ENCODE measurements at regions not wholly inside any gene's neighbourhood (a gene's known extent, or its start where the extent isn't known, plus 50 kb on each side); places are given as distances from the start of the nearest gene placed in this dataset.
"Not testable (repeated sequence)": the region's sequence is repeated elsewhere in the genome, so short reads cannot be mapped to it uniquely, and the experiment has no call there.

DNA sequence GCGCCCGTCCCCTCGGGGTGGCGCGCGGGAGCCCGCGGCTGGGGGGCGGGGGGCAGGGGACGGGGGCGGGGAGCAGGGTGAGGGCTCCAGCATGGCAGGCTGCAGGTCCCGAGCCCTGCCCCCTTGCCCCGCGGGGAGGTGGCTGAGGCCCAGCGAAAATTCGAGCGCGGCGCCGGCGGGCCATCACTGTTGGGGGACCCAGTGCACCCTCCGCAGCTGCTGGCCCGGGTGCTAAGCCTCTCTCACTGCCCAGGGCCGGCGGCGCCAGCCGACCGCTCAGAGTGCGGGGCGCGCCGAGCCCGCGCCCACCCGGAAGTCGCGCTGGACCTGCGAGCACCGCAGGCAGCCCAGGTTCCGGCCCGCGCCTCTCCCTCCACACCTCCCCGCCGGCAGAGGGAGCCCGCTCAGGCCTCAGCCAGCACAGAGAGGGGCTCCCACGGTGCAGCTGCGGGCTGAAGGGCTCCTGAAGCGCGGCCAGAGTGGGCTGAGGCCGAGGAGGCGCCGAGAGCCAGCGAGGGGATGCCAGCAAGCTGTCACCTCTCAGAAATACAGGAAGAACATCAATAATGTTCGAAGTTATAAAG lies 290.8 kb upstream of the PRSS16 start:
- not testable (repeated sequence) for H3K27me3 ChIP-seq (ENCODE audit: control insufficient read depth in 1 of 2, insufficient read depth in 2 of 2, low read length in 2 of 2); H3K9ac ChIP-seq (ENCODE audit: low read depth in 1 of 2, low read length in 2 of 2)

DNA sequence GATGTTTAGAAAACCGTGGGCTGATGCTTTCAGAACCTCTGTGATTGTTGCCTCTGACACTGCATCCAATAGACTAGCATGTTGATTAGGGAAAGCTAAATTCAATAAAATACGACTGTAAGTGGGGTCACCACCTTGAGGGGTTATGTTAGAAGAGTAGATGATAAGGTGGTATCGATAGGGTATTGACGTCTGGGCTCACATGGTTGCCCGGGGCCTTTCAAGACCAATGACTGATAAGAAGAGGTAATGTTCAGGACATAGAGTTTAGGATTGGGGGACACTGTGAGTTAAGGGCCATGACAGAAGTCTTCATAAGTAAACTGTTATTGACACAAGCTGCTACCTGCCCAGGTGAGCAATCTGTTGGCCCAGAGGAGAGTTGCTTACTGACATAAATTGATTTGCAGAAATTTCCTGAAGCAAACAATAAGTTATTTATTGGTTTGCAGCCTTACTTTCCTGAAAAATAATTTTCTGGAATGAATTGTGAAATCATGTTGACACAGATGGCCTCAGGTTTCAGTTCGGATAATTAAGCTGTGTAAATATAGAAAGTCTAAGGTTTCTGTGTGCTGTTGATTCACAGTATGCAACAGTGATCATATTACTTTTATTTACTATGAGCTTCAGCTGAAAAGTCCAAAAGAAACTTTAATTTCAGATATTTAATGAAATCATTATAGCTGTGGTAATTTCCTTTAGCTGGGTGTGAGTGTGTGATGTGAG lies 289.9 kb upstream of the PRSS16 start:
- H3K4me1 ChIP-seq (ENCODE audit: control insufficient read depth in 1 of 2, insufficient read depth in 2 of 2, low read length in 2 of 2); H3K27ac ChIP-seq (ENCODE audit: low read depth, low read length); H3K9ac ChIP-seq (ENCODE audit: low read depth in 1 of 2, low read length in 2 of 2); H3K36me3 ChIP-seq (ENCODE audit: control insufficient read depth in 1 of 2, insufficient read depth in 2 of 2, low read length in 2 of 2); H3K9me3 ChIP-seq (ENCODE audit: control insufficient read depth in 1 of 2, low read length in 2 of 2); H3K27me3 ChIP-seq (ENCODE audit: control insufficient read depth in 1 of 2, insufficient read depth in 2 of 2, low read length in 2 of 2): not testable (repeated sequence)
- H3K4me3 ChIP-seq (ENCODE audit: low read depth in 1 of 2, low read length in 2 of 2): peak overlapping the region; percentile 61 to 63

More for the DNA sequence above, 290.8 kb upstream of the PRSS16 start:
- H3K36me3 ChIP-seq (ENCODE audit: control insufficient read depth in 1 of 2, insufficient read depth in 2 of 2, low read length in 2 of 2); H3K27ac ChIP-seq (ENCODE audit: low read depth, low read length); H3K9me3 ChIP-seq (ENCODE audit: control insufficient read depth in 1 of 2, low read length in 2 of 2); H3K4me1 ChIP-seq (ENCODE audit: control insufficient read depth in 1 of 2, insufficient read depth in 2 of 2, low read length in 2 of 2): not testable (repeated sequence)
- peak overlapping the region; percentile 61 to 63 for H3K4me3 ChIP-seq (ENCODE audit: low read depth in 1 of 2, low read length in 2 of 2)

DNA sequence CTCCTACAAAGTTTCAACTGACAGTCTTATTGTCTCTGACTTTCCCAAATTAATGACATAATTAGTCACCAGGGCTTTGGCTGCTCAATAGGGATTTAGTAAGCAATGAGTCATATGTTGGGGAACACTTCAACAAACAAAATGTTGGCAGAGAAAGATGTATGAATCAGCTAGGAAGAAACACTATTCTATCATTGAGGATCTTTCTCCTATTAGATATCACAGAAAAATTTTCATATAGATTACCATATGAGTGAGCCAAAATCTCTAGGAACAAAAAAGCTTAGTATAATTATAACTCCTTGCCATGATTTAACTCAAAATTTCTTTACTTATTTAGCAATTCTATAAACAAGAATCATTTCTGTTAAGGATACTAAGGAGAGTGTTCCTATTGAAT lies 286.3 kb upstream of the PRSS16 start:
- not testable (repeated sequence) for H3K4me1 ChIP-seq (ENCODE audit: control insufficient read depth in 1 of 2, insufficient read depth in 2 of 2, low read length in 2 of 2); H3K27me3 ChIP-seq (ENCODE audit: control insufficient read depth in 1 of 2, insufficient read depth in 2 of 2, low read length in 2 of 2); H3K4me3 ChIP-seq (ENCODE audit: low read depth in 1 of 2, low read length in 2 of 2); H3K27ac ChIP-seq (ENCODE audit: low read depth, low read length); H3K9ac ChIP-seq (ENCODE audit: low read depth in 1 of 2, low read length in 2 of 2); H3K36me3 ChIP-seq (ENCODE audit: control insufficient read depth in 1 of 2, insufficient read depth in 2 of 2, low read length in 2 of 2); H3K9me3 ChIP-seq (ENCODE audit: control insufficient read depth in 1 of 2, low read length in 2 of 2)

DNA sequence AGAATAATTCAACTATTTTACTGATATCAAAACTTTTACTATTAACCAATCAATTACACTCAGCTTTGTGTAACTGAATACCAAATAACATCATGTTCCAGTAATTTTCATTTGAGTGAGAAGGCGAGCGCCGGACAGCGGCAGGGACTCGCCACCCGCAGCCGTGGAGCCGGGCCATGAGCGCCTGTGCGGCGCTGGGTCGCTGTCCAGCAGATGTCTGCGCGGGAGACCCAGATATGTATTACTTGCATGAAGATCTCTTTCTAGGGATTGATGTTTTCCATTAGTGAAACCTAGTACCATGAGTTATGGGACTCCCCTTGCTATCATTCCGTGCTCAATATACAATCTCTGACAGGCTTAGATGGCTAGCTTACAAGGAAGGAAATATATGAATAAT lies 245.1 kb upstream of the PRSS16 start:
- no peaks in the 10 kb centered on the region for H3K36me3 ChIP-seq (ENCODE audit: control insufficient read depth in 1 of 2, insufficient read depth in 2 of 2, low read length in 2 of 2)
- H3K9me3 ChIP-seq (ENCODE audit: control insufficient read depth in 1 of 2, low read length in 2 of 2): no peaks in the 10 kb centered on the region
- H3K27ac ChIP-seq (ENCODE audit: low read depth, low read length): no peak overlapping the region
- no peaks in the 10 kb centered on the region for H3K4me1 ChIP-seq (ENCODE audit: control insufficient read depth in 1 of 2, insufficient read depth in 2 of 2, low read length in 2 of 2)
- no peak overlapping the region for H3K4me3 ChIP-seq (ENCODE audit: low read depth in 1 of 2, low read length in 2 of 2)
- no peaks in the 10 kb centered on the region for H3K27me3 ChIP-seq (ENCODE audit: control insufficient read depth in 1 of 2, insufficient read depth in 2 of 2, low read length in 2 of 2)
- no peak overlapping the region for H3K9ac ChIP-seq (ENCODE audit: low read depth in 1 of 2, low read length in 2 of 2)

DNA sequence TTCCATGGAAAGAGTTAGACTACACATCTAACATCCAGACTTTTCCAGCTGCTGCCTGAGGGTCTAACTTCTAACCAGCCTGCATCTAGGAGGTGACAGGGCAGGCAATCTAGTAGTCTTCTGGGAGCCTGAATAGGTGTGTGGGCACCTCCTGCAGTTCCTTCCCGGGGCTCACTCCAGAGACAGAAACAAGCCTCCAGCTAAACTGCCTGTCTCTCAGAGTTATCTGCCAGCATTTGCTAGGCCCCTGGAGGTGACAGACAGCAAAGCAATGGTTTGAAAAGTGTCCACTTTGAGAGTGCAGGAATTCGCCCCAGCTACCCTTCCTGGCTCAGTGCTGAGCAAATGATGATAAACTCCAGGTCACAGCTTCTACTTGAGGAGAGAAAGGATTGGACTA lies 240.5 kb upstream of the PRSS16 start:
- Histone ChIP-seq H3K4me3 (ENCODE audit: low read depth in 1 of 2, low read length in 2 of 2) (no peak overlapping the region), H3K36me3 (ENCODE audit: control insufficient read depth in 1 of 2, insufficient read depth in 2 of 2, low read length in 2 of 2) (no peaks in the 10 kb centered on the region), H3K27me3 (ENCODE audit: control insufficient read depth in 1 of 2, insufficient read depth in 2 of 2, low read length in 2 of 2) (no peaks in the 10 kb centered on the region), H3K9me3 (ENCODE audit: control insufficient read depth in 1 of 2, low read length in 2 of 2) (peaks cover 0 to 4% of the 10 kb centered on the region in 2 donors), H3K4me1 (ENCODE audit: control insufficient read depth in 1 of 2, insufficient read depth in 2 of 2, low read length in 2 of 2) (no peaks in the 10 kb centered on the region), H3K27ac (ENCODE audit: low read depth, low read length) (no peak overlapping the region), H3K9ac (ENCODE audit: low read depth in 1 of 2, low read length in 2 of 2) (no peak overlapping the region)

DNA sequence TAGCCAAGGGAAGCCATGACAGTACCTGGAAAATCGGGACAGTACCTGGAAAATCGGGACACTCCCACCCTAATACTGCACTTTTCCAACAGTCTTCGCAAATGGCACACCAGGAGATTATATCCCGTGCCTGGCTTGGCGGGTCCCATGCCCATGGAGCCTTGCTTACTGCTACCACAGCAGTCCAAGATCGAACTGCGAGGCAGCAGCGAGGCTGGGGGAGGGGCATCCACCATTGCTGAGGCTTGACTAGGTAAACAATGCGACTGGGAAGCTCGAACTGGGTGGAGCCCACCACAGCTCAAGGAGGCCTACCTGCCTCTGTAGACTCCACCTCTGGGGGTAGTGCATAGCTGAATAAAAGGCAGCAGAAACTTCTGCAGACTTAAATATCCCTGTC lies 238.9 kb upstream of the PRSS16 start:
- not testable (repeated sequence) for H3K27ac ChIP-seq (ENCODE audit: low read depth, low read length); H3K36me3 ChIP-seq (ENCODE audit: control insufficient read depth in 1 of 2, insufficient read depth in 2 of 2, low read length in 2 of 2); H3K9ac ChIP-seq (ENCODE audit: low read depth in 1 of 2, low read length in 2 of 2); H3K9me3 ChIP-seq (ENCODE audit: control insufficient read depth in 1 of 2, low read length in 2 of 2); H3K27me3 ChIP-seq (ENCODE audit: control insufficient read depth in 1 of 2, insufficient read depth in 2 of 2, low read length in 2 of 2); H3K4me3 ChIP-seq (ENCODE audit: low read depth in 1 of 2, low read length in 2 of 2); H3K4me1 ChIP-seq (ENCODE audit: control insufficient read depth in 1 of 2, insufficient read depth in 2 of 2, low read length in 2 of 2)

DNA sequence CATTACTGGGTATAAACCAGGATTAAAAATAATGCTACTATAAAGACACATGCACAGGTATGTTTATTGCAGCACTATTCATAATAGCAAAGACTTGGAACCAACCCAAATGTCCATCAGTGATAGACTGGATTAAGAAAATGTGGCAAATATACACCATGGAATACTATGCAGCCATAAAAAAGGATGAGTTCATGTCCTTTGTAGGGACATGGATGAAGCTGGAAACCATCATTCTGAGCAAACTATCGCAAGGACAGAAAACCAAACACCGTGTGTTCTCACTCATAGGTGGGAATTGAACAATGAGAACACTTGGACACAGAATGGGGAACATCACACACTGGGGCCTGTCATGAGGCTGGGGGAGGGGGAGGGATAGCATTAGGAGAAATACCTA lies 233.4 kb upstream of the PRSS16 start:
- not testable (repeated sequence) for H3K27me3 ChIP-seq (ENCODE audit: control insufficient read depth in 1 of 2, insufficient read depth in 2 of 2, low read length in 2 of 2); H3K4me1 ChIP-seq (ENCODE audit: control insufficient read depth in 1 of 2, insufficient read depth in 2 of 2, low read length in 2 of 2); H3K27ac ChIP-seq (ENCODE audit: low read depth, low read length); H3K9me3 ChIP-seq (ENCODE audit: control insufficient read depth in 1 of 2, low read length in 2 of 2); H3K36me3 ChIP-seq (ENCODE audit: control insufficient read depth in 1 of 2, insufficient read depth in 2 of 2, low read length in 2 of 2); H3K4me3 ChIP-seq (ENCODE audit: low read depth in 1 of 2, low read length in 2 of 2); H3K9ac ChIP-seq (ENCODE audit: low read depth in 1 of 2, low read length in 2 of 2)

DNA sequence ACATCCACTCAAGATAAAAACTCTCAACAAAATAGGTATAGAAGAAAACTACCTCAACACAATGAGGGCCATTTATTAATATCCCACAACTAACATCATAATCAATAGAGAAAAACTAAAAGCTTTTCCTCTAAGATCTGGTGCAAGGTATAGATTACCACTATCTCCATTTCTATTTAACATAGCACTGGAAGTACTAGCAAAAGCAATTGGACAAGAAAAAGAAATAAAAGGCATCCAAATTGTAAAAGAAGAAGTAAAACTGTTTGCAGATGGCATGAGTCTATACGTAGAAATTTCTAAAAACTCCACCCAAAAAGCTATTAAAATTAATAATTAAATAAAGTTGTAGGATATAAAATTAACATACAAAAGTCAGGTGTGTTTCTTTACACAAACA lies 230.8 kb upstream of the PRSS16 start:
- H3K4me3 ChIP-seq (ENCODE audit: low read depth in 1 of 2, low read length in 2 of 2): no peak overlapping the region
- peaks cover 4 to 7% of the 10 kb centered on the region in 2 donors for H3K9me3 ChIP-seq (ENCODE audit: control insufficient read depth in 1 of 2, low read length in 2 of 2)
- no peaks in the 10 kb centered on the region for H3K36me3 ChIP-seq (ENCODE audit: control insufficient read depth in 1 of 2, insufficient read depth in 2 of 2, low read length in 2 of 2)
- no peaks in the 10 kb centered on the region for H3K27me3 ChIP-seq (ENCODE audit: control insufficient read depth in 1 of 2, insufficient read depth in 2 of 2, low read length in 2 of 2)
- H3K9ac ChIP-seq (ENCODE audit: low read depth in 1 of 2, low read length in 2 of 2): no peak overlapping the region
- H3K27ac ChIP-seq (ENCODE audit: low read depth, low read length): no peak overlapping the region
- no peaks in the 10 kb centered on the region for H3K4me1 ChIP-seq (ENCODE audit: control insufficient read depth in 1 of 2, insufficient read depth in 2 of 2, low read length in 2 of 2)

DNA sequence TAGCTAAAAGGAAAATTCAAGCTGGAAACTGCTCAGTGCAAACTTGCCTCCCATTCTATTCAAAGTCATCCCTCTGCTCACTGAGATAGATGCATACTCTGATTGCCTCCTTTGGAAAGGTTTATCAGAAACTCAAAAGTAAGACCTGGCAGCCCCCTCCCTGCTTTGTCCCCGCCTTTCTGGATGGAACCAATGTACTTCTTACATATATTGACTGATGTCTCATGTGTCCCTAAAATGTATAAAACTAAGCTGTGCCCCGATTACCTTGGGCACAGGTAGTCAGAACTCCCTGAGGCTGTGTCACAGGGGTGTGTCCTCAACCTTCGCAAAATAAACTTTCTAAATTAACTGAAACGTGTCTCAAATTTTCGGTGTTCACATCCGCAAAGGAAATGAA lies 229.1 kb upstream of the PRSS16 start:
- H3K4me1 ChIP-seq (ENCODE audit: control insufficient read depth in 1 of 2, insufficient read depth in 2 of 2, low read length in 2 of 2); H3K4me3 ChIP-seq (ENCODE audit: low read depth in 1 of 2, low read length in 2 of 2); H3K27me3 ChIP-seq (ENCODE audit: control insufficient read depth in 1 of 2, insufficient read depth in 2 of 2, low read length in 2 of 2); H3K36me3 ChIP-seq (ENCODE audit: control insufficient read depth in 1 of 2, insufficient read depth in 2 of 2, low read length in 2 of 2); H3K27ac ChIP-seq (ENCODE audit: low read depth, low read length); H3K9ac ChIP-seq (ENCODE audit: low read depth in 1 of 2, low read length in 2 of 2); H3K9me3 ChIP-seq (ENCODE audit: control insufficient read depth in 1 of 2, low read length in 2 of 2): not testable (repeated sequence)

DNA sequence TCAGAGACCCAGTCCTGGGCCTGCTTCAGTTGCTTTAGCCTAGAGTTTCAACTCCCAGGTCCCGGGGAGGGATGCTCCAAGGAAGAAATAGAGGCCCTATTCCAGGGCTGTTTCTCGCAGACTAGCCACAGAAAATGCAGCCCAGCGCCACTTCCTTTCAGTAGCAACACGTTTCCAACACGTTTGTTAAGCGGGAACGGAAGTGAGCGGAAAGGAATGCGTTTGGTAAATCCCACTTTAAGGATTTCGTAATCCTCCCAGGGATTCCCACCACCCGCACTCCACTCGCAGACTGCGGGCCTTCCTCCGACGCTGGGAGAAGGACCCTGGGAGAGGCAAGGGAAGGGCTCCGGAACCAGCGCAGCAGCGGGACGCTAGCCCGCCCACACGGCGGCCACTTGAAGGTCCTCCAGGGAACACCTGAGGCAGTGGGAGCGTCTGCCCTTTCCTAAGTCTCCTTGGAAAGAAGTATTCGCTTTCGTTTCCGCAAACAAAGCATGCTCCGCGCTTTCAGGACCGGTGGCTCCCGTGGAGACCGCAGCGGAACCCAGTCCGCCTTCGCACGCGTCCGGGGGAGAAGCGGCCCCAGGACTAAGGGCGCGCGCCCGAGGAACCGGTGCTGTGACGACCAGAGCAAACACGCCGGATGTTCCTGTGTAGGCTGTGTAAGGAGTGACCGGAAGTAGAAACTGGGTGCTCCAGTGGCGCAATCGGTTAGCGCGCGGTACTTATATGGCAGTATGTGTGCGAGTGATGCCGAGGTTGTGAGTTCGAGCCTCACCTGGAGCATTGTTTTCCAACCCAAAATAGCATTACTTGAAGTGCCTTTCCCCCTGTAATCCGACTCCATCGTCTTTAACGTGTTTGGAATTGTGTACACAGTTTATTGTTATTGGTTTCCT lies 227.6 kb upstream of the PRSS16 start:
- no peaks in the 10 kb centered on the region for H3K36me3 ChIP-seq (ENCODE audit: control insufficient read depth in 1 of 2, insufficient read depth in 2 of 2, low read length in 2 of 2)
- peak overlapping the region; percentile 69 for H3K27ac ChIP-seq (ENCODE audit: low read depth, low read length)
- H3K27me3 ChIP-seq (ENCODE audit: control insufficient read depth in 1 of 2, insufficient read depth in 2 of 2, low read length in 2 of 2): no peaks in the 10 kb centered on the region
- H3K4me3 ChIP-seq (ENCODE audit: low read depth in 1 of 2, low read length in 2 of 2): peak overlapping the region; percentile 76 to 84
- H3K9ac ChIP-seq (ENCODE audit: low read depth in 1 of 2, low read length in 2 of 2): peak overlapping the region; percentile 77 to 78
- no peaks in the 10 kb centered on the region for H3K4me1 ChIP-seq (ENCODE audit: control insufficient read depth in 1 of 2, insufficient read depth in 2 of 2, low read length in 2 of 2)
- H3K9me3 ChIP-seq (ENCODE audit: control insufficient read depth in 1 of 2, low read length in 2 of 2): peaks cover 4 to 5% of the 10 kb centered on the region in 2 donors

Measured in duodenal mucosa (tissue), 2 donors.